ENCODE measurements at regions not wholly inside any gene's neighbourhood (a gene's known extent, or its start where the extent isn't known, plus 50 kb on each side); places are given as distances from the start of the nearest gene placed in this dataset.
A peak's percentile ranks its signal among the peaks of the same experiment; 100 is the strongest.

DNA sequence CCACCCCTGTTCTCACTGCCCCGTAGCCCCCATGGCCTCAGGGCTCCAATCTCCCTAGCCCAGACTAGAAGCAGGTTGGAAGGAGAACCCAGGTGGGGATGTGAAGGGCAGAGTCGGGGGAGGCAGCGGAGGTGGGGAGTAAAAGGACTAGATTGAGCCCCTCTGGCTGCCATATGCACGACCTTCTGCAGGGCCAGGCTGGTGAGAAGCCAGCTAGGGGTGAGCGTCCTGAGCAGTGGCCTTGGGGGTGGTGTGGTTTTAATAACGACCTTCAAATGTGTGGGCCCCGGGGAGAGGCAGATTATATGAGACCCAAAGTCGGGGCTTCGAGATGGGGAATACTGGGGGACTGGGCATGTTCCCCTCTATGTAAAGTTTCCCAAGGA, 139.5 kb downstream of the C9orf50 start:
- Histone ChIP-seq H2AFZ (ENCODE audit: low read length) (no peak overlapping the region), H3K4me2 (ENCODE audit: low read length) (peak overlapping the region; percentile 93; the same call in 1 of the 2 replicates), H4K20me1 (ENCODE audit: low read length) (no peaks in the 10 kb centered on the region), H3K79me2 (ENCODE audit: low read length) (0 out of 2 replicates have a peak, but pooled peaks cover 7% of the 10 kb centered on the region), H3K36me3 (ENCODE audit: low read depth, low read length) (no peaks in the 10 kb centered on the region), H3K4me3 (ENCODE audit: low read length) (no peak overlapping the region), H3K9me2 (replicated peaks; ENCODE audit: low read length) (no peaks in the 10 kb centered on the region), H3F3A (ENCODE audit: low read length, unreplicated experiment) (no peaks in the 10 kb centered on the region), H3K27ac (ENCODE audit: low read length) (no peak overlapping the region; the same call in 1 of the 2 replicates), H3K9me3 (ENCODE audit: low read length) (no peaks in the 10 kb centered on the region), H3K9ac (ENCODE audit: low read length) (no peak overlapping the region), H3K4me1 (ENCODE audit: insufficient read depth, low read length) (peaks cover 31% of the 10 kb centered on the region), H3K27me3 (ENCODE audit: low read length) (no peaks in the 10 kb centered on the region)
- CTCF ChIA-PET: no interaction called here
- no peak for DNase-seq
- intact Hi-C loops (cut with micrococcal nuclease): loop anchor here (10.0 kb wide), 1 partner anchor 337 kb away; no protein-coding TSS in a partner anchor
- POLR2A ChIA-PET (ENCODE audit: unreplicated experiment): no interaction called here
- no peak for ATAC-seq
- TF ChIP-seq EZH2phosphoT487 (IDR thresholded peaks at IDR 0.05; ENCODE audit: borderline replicate concordance, low read length) (no peak), EZH2 (IDR thresholded peaks at IDR 0.05; ENCODE audit: low read length, unreplicated experiment) (no peak)
- TF ChIP-seq, protein P1, sequence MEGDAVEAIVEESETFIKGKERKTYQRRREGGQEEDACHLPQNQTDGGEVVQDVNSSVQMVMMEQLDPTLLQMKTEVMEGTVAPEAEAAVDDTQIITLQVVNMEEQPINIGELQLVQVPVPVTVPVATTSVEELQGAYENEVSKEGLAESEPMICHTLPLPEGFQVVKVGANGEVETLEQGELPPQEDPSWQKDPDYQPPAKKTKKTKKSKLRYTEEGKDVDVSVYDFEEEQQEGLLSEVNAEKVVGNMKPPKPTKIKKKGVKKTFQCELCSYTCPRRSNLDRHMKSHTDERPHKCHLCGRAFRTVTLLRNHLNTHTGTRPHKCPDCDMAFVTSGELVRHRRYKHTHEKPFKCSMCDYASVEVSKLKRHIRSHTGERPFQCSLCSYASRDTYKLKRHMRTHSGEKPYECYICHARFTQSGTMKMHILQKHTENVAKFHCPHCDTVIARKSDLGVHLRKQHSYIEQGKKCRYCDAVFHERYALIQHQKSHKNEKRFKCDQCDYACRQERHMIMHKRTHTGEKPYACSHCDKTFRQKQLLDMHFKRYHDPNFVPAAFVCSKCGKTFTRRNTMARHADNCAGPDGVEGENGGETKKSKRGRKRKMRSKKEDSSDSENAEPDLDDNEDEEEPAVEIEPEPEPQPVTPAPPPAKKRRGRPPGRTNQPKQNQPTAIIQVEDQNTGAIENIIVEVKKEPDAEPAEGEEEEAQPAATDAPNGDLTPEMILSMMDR (conservative IDR thresholded peaks at IDR 0.05; ENCODE audit: low read depth, low read length): no peak
- no TSS peak for BruUV-seq (replicated peaks)

DNA sequence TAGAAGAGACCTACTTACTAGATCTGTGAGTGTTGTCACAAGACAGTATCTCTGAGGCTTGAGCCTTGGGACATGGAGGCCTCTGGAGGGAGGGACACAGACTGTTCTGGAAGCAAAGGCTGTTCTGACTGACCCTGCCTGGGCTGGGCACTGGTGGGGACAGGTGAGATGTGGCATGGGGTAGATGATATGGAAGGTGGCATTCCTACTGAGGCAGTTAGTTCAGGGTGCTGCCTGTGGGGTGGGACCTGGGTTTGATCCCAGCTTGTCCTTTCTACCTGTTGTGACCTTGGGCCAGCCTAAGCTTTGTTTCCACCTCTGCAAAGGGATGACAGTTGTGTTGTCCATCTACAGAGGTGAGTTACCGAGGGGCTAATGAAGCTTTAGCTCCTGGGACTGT, 140.2 kb downstream of the C9orf50 start:
- H3K9ac ChIP-seq (ENCODE audit: low read length): no peak overlapping the region
- CTCF ChIA-PET: no interaction called here

DNA sequence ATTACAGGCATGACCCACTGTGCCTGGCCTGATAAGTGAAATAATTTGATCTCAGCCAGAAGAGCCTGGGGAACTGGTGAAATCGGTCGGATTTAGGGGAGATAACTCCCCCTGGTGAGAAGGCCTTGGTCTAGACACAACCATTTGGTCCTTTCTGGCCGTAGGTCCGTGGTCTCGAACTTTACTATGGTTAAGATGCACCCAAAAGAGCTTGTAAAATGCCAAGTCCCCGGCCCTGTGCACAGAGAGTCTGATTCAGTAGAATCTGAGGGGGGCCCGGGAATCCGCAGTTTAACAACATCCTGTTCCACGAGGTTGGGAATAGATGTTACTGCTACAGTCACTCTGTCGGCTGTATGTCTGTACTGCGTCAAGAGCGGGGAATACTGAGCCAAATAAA, 140.7 kb downstream of the C9orf50 start:
- Histone ChIP-seq H3K27ac (ENCODE audit: low read length) (no peak overlapping the region), H3F3A (ENCODE audit: low read length, unreplicated experiment) (no peaks in the 10 kb centered on the region), H3K36me3 (ENCODE audit: low read depth, low read length) (no peaks in the 10 kb centered on the region), H3K9me3 (ENCODE audit: low read length) (no peaks in the 10 kb centered on the region), H3K27me3 (ENCODE audit: low read length) (no peaks in the 10 kb centered on the region), H3K9me2 (replicated peaks; ENCODE audit: low read length) (no peaks in the 10 kb centered on the region), H3K4me3 (ENCODE audit: low read length) (no peak overlapping the region), H3K79me2 (ENCODE audit: low read length) (0 out of 2 replicates have a peak, but pooled peaks cover 7% of the 10 kb centered on the region), H3K9ac (ENCODE audit: low read length) (no peak overlapping the region), H3K4me1 (ENCODE audit: insufficient read depth, low read length) (peaks cover 33% of the 10 kb centered on the region), H3K4me2 (ENCODE audit: low read length) (no peak overlapping the region), H4K20me1 (ENCODE audit: low read length) (no peaks in the 10 kb centered on the region), H2AFZ (ENCODE audit: low read length) (no peak overlapping the region)
- ChIA-PET POLR2A (ENCODE audit: unreplicated experiment) (no interaction called here), CTCF (no interaction called here)
- TF ChIP-seq EZH2phosphoT487 (IDR thresholded peaks at IDR 0.05; ENCODE audit: borderline replicate concordance, low read length): no peak
- TF ChIP-seq, protein P1 (conservative IDR thresholded peaks at IDR 0.05; ENCODE audit: low read depth, low read length): no peak
- TF ChIP-seq EZH2 (IDR thresholded peaks at IDR 0.05; ENCODE audit: low read length, unreplicated experiment): no peak
- intact Hi-C loops (cut with micrococcal nuclease): loop anchor here (10.0 kb wide), 1 partner anchor 335 kb away; no protein-coding TSS in a partner anchor
- no peak for ATAC-seq
- no TSS peak for BruUV-seq (replicated peaks)
- DNase-seq: no peak

More for the DNA sequence above, 140.2 kb downstream of the C9orf50 start:
- intact Hi-C loops (cut with micrococcal nuclease): loop anchor here (10.0 kb wide), 1 partner anchor 336 kb away; no protein-coding TSS in a partner anchor
- ATAC-seq (no peak), DNase-seq (no peak)
- no peaks in the 10 kb centered on the region for H3F3A ChIP-seq (ENCODE audit: low read length, unreplicated experiment)
- no peaks in the 10 kb centered on the region for H3K27me3 ChIP-seq (ENCODE audit: low read length)
- H3K27ac ChIP-seq (ENCODE audit: low read length): no peak overlapping the region
- H3K9me3 ChIP-seq (ENCODE audit: low read length): no peaks in the 10 kb centered on the region
- H3K36me3 ChIP-seq (ENCODE audit: low read depth, low read length): no peaks in the 10 kb centered on the region
- no peaks in the 10 kb centered on the region for H4K20me1 ChIP-seq (ENCODE audit: low read length)
- no peaks in the 10 kb centered on the region for H3K9me2 ChIP-seq (replicated peaks; ENCODE audit: low read length)
- H3K79me2 ChIP-seq (ENCODE audit: low read length): 0 out of 2 replicates have a peak, but pooled peaks cover 7% of the 10 kb centered on the region
- no peak overlapping the region for H3K4me2 ChIP-seq (ENCODE audit: low read length)
- no peak for TF ChIP-seq EZH2phosphoT487 (IDR thresholded peaks at IDR 0.05; ENCODE audit: borderline replicate concordance, low read length)
- TF ChIP-seq EZH2 (IDR thresholded peaks at IDR 0.05; ENCODE audit: low read length, unreplicated experiment): no peak
- TF ChIP-seq, protein P1 (conservative IDR thresholded peaks at IDR 0.05; ENCODE audit: low read depth, low read length): no peak
- H3K4me3 ChIP-seq (ENCODE audit: low read length): no peak overlapping the region
- no peak overlapping the region for H2AFZ ChIP-seq (ENCODE audit: low read length)
- peaks cover 33% of the 10 kb centered on the region for H3K4me1 ChIP-seq (ENCODE audit: insufficient read depth, low read length)
- no TSS peak for BruUV-seq (replicated peaks)
- POLR2A ChIA-PET (ENCODE audit: unreplicated experiment): no interaction called here

All from PC-3 (cell line).